HG03575 (cell line): ENCODE measurements at regions not wholly inside any gene's neighbourhood (a gene's known extent, or its start where the extent isn't known, plus 50 kb on each side); places are given as distances from the start of the nearest gene placed in this dataset.
"Not testable (repeated sequence)": the region's sequence is repeated elsewhere in the genome, so short reads cannot be mapped to it uniquely, and the experiment has no call there.

ENCODE experiments used
- ATAC-seq: cut with Tn5 transposase; IDR thresholded peaks from one replicate; pipeline ENCODE4 v1.9.1; 2021; ENCODE audit not compliant: unreplicated experiment, insufficient number of reproducible peaks, low FRiP score; ENCODE audit errors: extremely low read depth

DNA sequence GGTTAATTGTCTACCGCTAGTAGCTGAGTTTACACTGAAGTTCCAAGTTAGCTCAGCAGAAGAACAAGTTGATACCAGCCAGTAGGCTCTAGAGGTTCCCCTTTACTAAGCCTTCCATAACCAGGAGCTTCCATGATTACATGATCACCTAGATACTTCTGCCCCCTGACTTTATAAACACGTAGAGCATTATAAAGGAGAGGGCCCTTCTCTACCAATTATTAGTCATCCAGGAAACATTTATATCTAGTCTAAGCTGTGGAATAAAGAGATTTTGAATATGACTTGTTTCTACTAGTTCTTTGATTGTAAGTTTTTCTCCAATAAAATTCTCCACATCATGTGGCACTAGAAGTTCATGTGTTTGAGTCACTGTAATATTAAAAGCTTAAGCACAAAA, 818.1 kb upstream of the PCDH10 start:
- no peak for ATAC-seq

- ATAC-seq, result no peak
These were observed 816.0 kb upstream of the PCDH10 start for GRCh38 chr4:132332932-132333723.

DNA sequence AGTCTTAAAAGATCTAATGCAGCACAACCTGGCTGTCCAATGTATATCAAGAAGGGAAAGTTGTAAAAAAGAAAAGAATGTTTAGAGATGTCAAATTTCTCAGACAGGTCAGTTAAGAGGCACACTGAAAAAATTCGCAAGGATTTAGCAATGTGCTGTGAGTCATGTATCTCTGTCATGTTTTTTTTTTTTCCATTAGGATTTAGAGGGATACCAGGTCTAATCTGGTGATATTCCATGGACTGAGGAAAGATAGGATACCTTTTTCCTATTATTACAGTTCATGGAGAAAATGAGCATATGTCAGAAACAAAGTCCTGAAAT, 815.4 kb upstream of the PCDH10 start:
- no peak for ATAC-seq

DNA sequence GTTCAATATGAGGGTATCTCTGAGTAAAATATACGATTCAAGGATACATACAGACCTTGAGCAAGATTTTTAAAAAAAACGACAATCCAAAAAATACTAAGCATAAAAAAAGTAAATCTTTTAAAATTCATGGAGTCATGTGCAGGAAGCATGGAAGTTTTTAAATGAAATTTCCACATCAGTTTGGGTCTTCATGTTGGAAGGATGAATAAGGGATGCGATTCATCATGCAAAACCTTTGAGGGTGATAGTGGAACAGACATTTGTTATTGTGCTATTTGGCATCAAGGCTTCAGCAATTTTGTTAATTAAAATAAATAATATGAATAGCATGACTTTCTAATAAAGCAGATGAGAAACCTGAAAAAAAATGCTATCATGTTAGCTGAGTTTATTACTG, 815.0 kb upstream of the PCDH10 start:
- ATAC-seq, result no peak

DNA sequence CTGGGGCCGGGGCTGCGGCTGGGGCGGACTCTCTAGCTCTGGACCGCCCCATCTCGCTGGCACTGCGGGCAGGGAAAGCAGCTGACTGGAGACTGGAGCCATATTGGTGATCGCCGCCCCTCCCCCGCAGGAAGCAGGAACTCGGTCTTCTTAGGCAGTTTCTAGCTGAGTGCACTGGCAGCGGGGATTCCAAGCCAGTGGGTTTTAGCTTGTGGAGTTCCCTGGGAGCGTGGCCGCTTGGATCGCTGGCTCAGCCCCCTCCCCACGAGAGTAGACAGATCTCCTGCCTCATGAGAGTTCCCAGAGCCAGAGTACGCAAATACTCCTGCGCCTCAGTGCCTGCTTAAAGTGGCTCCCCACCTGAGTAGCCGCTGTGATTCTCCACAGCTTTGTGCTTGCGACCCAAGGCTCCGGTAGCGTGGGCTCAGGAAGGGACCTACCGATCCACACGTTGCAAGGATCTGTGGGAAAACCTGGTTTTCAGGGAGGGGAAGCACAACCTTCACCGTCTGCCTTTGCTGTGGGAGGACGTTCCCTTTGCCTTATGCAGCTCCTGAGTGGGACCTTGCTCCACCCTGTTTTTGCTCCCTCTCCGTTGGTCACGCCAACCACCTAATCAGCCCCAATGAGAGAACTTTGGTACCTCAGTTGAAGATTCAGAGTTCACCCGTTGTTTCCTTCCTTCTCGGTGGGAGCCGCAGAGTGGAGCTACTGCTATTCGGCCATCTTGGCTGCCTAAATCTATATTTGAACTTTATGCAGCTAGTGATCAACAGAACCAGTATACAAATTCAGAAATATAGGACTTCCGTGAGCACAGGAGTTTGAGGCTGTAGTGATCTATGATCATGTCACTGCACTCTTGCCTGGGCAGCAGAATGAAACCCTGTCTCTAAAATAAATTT, 803.9 kb upstream of the PCDH10 start:
- no peak for ATAC-seq

- no peak for ATAC-seq
These were observed 803.1 kb upstream of the PCDH10 start for GRCh38 chr4:132346016-132346415.

- not testable (repeated sequence) for ATAC-seq
These were observed 797.5 kb upstream of the PCDH10 start for GRCh38 chr4:132351606-132352005.

- ATAC-seq, result no peak
These were observed 766.9 kb upstream of the PCDH10 start for GRCh38 chr4:132382243-132382642.

DNA sequence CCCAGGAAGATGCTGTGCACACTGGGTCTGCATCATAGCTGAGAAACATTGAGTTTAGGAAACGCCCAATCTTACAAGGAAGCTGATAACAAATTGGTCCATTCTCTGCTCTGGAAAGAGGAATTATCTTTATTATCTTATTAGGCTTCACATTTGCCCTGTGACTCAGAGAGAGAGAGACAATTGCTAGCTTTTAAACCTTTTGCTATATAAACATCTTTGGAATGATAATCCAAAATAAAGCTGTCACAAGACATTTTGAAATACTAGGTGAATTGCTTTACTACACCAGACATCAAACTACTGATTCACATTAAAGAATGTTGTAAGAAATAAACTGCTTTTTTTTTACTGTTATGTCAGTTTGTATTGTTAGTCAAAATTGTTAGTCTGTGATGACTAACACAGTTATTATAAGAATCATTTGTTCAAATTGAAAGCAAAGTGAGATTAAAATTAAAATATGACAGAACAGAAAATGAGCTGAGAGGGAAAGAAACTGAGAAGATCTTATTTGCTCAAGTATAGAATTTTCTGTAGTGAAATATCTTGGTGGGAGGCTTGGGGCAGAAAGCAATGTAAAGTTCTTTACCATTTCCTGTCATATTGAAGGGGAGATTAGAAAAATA, 765.4 kb upstream of the PCDH10 start:
- no peak for ATAC-seq

DNA sequence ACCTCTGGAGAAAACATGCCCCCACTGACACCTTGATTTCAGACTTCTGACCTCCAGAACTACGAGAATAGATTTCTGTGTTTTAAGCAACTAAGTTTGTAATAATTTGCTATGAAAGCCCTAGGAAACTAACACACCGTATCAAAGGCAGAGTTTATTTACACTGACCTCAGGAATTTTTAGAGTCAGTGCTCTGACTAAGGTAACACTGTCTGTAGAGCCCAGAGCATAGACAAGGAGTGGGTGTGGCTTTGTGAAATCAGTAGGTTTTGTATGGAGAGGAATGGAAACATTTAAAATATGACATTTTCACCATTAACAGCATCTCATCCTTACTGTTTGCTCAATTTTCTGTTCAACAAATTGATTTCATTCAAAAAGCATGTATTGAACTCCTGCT, 764.4 kb upstream of the PCDH10 start:
- ATAC-seq, result no peak

GRCh38 chr4:132386130-132386529, 763.0 kb upstream of the PCDH10 start:
- ATAC-seq, result no peak

DNA sequence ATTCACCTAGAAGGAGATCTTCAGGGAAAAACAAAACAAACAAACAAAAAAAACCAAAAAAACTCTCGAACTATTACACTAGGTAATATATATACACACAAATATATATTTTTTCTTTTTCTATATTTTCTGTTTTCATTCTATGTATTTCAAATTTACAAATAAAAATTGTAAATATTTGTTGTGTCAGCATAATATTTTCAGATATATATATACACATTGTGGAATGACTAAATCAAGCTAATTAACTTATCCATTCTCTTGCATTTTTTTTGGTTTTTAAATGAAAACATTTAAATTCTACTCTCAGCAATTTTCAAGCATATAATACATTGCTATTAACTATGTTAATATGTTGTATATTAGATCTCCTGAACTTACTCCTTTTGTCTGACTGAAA, 762.0 kb upstream of the PCDH10 start:
- no peak for ATAC-seq

GRCh38 chr4:132395561-132395960, 753.5 kb upstream of the PCDH10 start:
- ATAC-seq, result no peak

- no peak for ATAC-seq
These were observed 752.5 kb upstream of the PCDH10 start for GRCh38 chr4:132396636-132397035.

DNA sequence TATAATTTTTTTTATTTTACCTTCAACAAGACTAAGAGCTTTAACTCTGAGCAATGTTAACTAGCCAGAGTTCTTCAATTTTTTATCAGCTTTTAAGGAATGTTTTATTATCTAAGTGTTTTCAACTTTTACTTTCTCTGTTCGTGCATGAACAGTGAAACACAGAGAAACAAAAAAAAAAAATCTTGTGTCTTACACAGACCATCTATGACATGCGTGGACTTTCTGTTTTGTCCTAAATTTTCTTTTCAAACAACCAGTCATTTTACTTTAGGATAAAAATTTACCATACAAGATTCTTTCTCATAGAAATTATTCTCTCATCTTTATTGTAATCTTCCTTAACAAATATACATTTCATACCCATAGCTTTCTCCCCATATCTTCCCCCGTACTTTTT, 731.9 kb upstream of the PCDH10 start:
- ATAC-seq, result no peak

- ATAC-seq, result no peak
These were observed 722.0 kb upstream of the PCDH10 start for GRCh38 chr4:132427125-132427524.

GRCh38 chr4:132437117-132437516, 712.0 kb upstream of the PCDH10 start:
- no peak for ATAC-seq

- ATAC-seq, result no peak
These were observed 703.7 kb upstream of the PCDH10 start for GRCh38 chr4:132445386-132445785.

DNA sequence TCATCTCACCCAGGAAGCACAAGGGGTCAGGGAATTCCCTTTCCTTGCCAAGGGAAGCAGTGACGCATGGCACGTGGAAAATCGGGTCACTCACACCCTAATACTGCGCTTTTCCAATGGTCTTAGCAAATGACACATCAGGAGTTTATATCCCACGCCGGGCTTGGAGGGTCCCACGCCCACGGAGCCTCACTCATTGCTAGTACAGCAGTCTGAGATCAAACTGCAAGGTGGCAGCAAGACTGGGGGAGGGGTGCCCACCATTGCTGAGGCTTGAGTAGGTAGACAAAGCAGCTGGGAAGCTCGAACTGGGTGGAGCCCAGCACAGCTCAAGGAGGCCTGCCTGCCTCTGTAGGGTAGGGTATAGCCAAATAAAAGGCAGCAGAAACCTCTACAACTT, 691.1 kb upstream of the PCDH10 start:
- not testable (repeated sequence) for ATAC-seq

GRCh38 chr4:132479543-132479942, 669.6 kb upstream of the PCDH10 start:
- no peak for ATAC-seq
